Thoracic aorta (tissue), 2 donors: ENCODE measurements at regions not wholly inside any gene's neighbourhood (a gene's known extent, or its start where the extent isn't known, plus 50 kb on each side); places are given as distances from the start of the nearest gene placed in this dataset.

Source experiments
- ATAC-seq: fragments of 150-250 bp; one replicate; pipeline ENCODE4 v1.8.0; 2017; ENCODE audit warnings: low read depth; ENCODE audit not compliant: insufficient number of reproducible peaks, low FRiP score
- DNase-seq: peaks from one replicate; pipeline ENCODE4 v3.0.0-alpha.2; 2020; ENCODE audit warnings: low spot score
- H3K27ac ChIP-seq, 2 donors: fragments of 200-600 bp; sonication (generic); 1 replicate in 1 of 2; 2 replicates in 1 of 2; pipeline ENCODE4 v1.5.1; 2016; ENCODE audit warnings: mild to moderate bottlenecking in 2 of 2, moderate library complexity in 2 of 2
- H3K27me3 ChIP-seq: fragments of 200-600 bp; sonication (generic); replicated peaks from 2 replicates; pipeline ENCODE4 v1.6.0; 2016; ENCODE audit warnings: mild to moderate bottlenecking; ENCODE audit not compliant: insufficient read depth
- H3K36me3 ChIP-seq: fragments of 200-600 bp; sonication (generic); one replicate; pipeline ENCODE4 v1.5.1; 2016
- H3K4me1 ChIP-seq, 2 donors: fragments of 200-600 bp; sonication (generic); 1 replicate in 1 of 2; 2 replicates in 1 of 2; pipeline versions ENCODE4 v1.5.1 to v1.6.0; 2016; ENCODE audit warnings: low read depth in 2 of 2, mild to moderate bottlenecking in 1 of 2; ENCODE audit not compliant: control insufficient read depth in 1 of 2
- H3K4me3 ChIP-seq: fragments of 200-600 bp; sonication (generic); 2 replicates; pipeline ENCODE4 v1.5.1; 2016; ENCODE audit warnings: mild to moderate bottlenecking
- H3K9me3 ChIP-seq: fragments of 200-600 bp; sonication (generic); 2 replicates; pipeline ENCODE4 v1.5.1; 2016
- TF ChIP-seq, protein P1 (sequence below): fragments of 200-600 bp; sonication (generic); IDR thresholded peaks from one replicate; pipeline ENCODE4 v1.5.1; 2019; ENCODE audit warnings: antibody characterized with exemption

- no peak for ATAC-seq
- Histone ChIP-seq H3K9me3 (no peaks in the 10 kb centered on the region), H3K36me3 (no peaks in the 10 kb centered on the region), H3K4me1 (no peaks in the 10 kb centered on the region), H3K27me3 (no peaks in the 10 kb centered on the region), H3K27ac (no peak overlapping the region), H3K4me3 (no peak overlapping the region)
- TF ChIP-seq, protein P1, sequence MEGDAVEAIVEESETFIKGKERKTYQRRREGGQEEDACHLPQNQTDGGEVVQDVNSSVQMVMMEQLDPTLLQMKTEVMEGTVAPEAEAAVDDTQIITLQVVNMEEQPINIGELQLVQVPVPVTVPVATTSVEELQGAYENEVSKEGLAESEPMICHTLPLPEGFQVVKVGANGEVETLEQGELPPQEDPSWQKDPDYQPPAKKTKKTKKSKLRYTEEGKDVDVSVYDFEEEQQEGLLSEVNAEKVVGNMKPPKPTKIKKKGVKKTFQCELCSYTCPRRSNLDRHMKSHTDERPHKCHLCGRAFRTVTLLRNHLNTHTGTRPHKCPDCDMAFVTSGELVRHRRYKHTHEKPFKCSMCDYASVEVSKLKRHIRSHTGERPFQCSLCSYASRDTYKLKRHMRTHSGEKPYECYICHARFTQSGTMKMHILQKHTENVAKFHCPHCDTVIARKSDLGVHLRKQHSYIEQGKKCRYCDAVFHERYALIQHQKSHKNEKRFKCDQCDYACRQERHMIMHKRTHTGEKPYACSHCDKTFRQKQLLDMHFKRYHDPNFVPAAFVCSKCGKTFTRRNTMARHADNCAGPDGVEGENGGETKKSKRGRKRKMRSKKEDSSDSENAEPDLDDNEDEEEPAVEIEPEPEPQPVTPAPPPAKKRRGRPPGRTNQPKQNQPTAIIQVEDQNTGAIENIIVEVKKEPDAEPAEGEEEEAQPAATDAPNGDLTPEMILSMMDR = no peak
- DNase-seq = no peak
Observed at GRCh38 chrX:130990723-130991122, 67.4 kb upstream of the ARHGAP36 start.

DNA sequence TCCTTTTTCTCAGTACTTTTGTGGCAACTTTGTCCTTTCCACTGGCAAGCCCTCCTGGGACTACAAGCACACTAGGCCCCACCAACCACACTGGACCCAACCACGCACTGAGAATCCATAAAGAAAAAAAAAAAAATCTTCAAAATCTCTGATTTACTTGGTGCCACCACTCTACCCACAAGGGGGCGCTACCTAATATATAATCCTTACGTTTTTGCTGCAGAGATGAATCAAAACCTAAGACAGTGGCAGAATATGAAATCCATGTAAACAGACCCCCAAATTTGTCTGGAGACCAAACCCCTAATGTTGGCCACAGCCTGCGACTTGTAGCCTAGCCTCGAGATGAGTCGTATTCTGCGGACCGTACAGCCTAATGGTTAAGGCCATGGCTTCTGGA is 63.5 kb upstream of the ARHGAP36 start:
- H3K36me3 ChIP-seq = no peaks in the 10 kb centered on the region
- no peak overlapping the region for H3K4me3 ChIP-seq
- H3K4me1 ChIP-seq = no peaks in the 10 kb centered on the region
- ATAC-seq (no peak), DNase-seq (no peak)
- no peak overlapping the region for H3K27ac ChIP-seq
- no peaks in the 10 kb centered on the region for H3K27me3 ChIP-seq
- TF ChIP-seq, protein P1 = no peak
- no peaks in the 10 kb centered on the region for H3K9me3 ChIP-seq

DNA sequence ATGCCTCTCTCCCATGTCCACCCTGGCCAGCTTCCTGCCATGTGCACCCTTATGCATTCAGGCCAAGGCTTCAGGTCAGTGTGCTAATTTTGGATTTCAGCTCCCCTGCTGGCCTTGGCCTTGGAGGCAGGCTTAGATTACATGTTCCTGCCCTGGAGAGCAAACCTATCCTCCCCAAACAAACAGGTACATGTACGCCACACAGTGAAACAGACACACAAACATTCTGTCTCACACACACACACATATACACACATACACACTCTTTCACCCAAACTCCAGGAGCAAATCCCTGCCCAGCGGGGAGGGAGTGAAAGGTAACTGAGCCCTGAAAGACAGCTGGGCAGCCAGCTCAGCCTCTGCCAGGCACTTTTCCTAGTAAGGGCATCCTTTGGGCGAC is 62.7 kb upstream of the ARHGAP36 start:
- no peak overlapping the region for H3K27ac ChIP-seq
- no peaks in the 10 kb centered on the region for H3K36me3 ChIP-seq
- H3K4me3 ChIP-seq = no peak overlapping the region
- no peaks in the 10 kb centered on the region for H3K4me1 ChIP-seq
- no peaks in the 10 kb centered on the region for H3K27me3 ChIP-seq
- TF ChIP-seq, protein P1 = no peak
- DNase-seq (no peak), ATAC-seq (no peak)
- H3K9me3 ChIP-seq = no peaks in the 10 kb centered on the region

- no peak overlapping the region for H3K4me3 ChIP-seq
- H3K27ac ChIP-seq = no peak overlapping the region
- no peaks in the 10 kb centered on the region for H3K27me3 ChIP-seq
- no peaks in the 10 kb centered on the region for H3K4me1 ChIP-seq
- H3K9me3 ChIP-seq = no peaks in the 10 kb centered on the region
- TF ChIP-seq, protein P1 = no peak
- DNase-seq = no peak
- ATAC-seq = no peak
- H3K36me3 ChIP-seq = no peaks in the 10 kb centered on the region
Observed at GRCh38 chrX:130997314-130997713, 60.8 kb upstream of the ARHGAP36 start.

- ATAC-seq = no peak
- H3K27ac ChIP-seq = no peak overlapping the region
- H3K27me3 ChIP-seq = no peaks in the 10 kb centered on the region
- H3K36me3 ChIP-seq = no peaks in the 10 kb centered on the region
- no peaks in the 10 kb centered on the region for H3K4me1 ChIP-seq
- no peaks in the 10 kb centered on the region for H3K9me3 ChIP-seq
- no peak for DNase-seq
- H3K4me3 ChIP-seq = no peak overlapping the region
- TF ChIP-seq, protein P1 = no peak
Observed at GRCh38 chrX:130999360-130999759, 58.8 kb upstream of the ARHGAP36 start.
